ENCODE measurements at regions not wholly inside any gene's neighbourhood (a gene's known extent, or its start where the extent isn't known, plus 50 kb on each side); places are given as distances from the start of the nearest gene placed in this dataset.
"Not testable (repeated sequence)": the region's sequence is repeated elsewhere in the genome, so short reads cannot be mapped to it uniquely, and the experiment has no call there.

DNA sequence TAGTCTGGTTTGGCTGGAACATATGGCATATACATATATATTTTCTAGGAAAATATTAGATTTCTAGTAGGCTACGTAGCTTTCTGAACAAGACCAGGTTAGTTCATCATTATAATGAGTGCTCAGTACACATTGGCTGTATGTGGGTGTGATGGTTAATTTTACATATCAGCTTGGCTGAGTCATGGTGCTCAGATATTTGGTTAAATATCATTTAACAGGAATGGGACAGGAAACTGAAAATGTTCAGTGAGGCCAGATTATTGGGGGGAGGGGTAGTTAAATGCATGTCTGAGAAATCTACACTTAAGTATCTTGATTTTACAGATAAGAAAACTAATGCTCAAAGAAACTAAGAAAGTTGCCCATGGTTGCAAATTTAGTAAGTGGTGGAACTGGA lies 160.1 kb downstream of the RBMX2 start:
- no peaks in the 10 kb centered on the region for H3K36me3 ChIP-seq
- H3K9me3 ChIP-seq = no peaks in the 10 kb centered on the region
- no peaks in the 10 kb centered on the region for H3K4me1 ChIP-seq
- no peak overlapping the region for H3K27ac ChIP-seq
- H3K4me3 ChIP-seq = no peak overlapping the region
- intact Hi-C loops (cut with DNase I) = no loop called here
- TF ChIP-seq, protein P1, sequence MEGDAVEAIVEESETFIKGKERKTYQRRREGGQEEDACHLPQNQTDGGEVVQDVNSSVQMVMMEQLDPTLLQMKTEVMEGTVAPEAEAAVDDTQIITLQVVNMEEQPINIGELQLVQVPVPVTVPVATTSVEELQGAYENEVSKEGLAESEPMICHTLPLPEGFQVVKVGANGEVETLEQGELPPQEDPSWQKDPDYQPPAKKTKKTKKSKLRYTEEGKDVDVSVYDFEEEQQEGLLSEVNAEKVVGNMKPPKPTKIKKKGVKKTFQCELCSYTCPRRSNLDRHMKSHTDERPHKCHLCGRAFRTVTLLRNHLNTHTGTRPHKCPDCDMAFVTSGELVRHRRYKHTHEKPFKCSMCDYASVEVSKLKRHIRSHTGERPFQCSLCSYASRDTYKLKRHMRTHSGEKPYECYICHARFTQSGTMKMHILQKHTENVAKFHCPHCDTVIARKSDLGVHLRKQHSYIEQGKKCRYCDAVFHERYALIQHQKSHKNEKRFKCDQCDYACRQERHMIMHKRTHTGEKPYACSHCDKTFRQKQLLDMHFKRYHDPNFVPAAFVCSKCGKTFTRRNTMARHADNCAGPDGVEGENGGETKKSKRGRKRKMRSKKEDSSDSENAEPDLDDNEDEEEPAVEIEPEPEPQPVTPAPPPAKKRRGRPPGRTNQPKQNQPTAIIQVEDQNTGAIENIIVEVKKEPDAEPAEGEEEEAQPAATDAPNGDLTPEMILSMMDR (IDR thresholded peaks at IDR 0.05) = no peak
- TF ChIP-seq POLR2A (IDR thresholded peaks at IDR 0.05) = no peak
- 62 to 100% methylated on average over 1 of the region's 1 CpG for WGBS, 2 donors
- H3K27me3 ChIP-seq = no peaks in the 10 kb centered on the region
- no peak for DNase-seq

DNA sequence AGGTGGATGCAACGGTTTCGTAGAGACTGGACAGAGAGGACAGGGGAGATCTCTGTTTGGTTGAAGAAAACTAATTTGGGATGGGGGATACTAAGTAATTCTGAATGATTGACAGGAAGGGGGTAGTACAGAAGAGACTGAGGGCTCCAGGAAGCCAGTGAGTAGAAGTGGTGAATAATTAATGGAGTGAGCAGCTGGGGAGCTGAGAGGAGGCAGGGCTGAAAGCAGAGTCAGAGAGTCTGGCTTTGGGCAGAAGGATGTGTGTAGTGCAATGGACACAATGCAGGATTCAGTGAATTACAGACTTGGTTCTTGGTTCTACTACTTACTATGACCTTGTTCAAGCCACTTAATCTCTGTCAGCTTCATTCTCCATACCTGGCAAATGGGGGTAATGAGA lies 161.7 kb downstream of the RBMX2 start:
- H3K9me3 ChIP-seq = no peaks in the 10 kb centered on the region
- no peak for DNase-seq
- H3K36me3 ChIP-seq = no peaks in the 10 kb centered on the region
- H3K4me1 ChIP-seq = no peaks in the 10 kb centered on the region
- WGBS, 2 donors = 79 to 82% methylated on average over 2 of the region's 2 CpGs
- H3K27ac ChIP-seq = no peak overlapping the region
- no peak for TF ChIP-seq POLR2A (IDR thresholded peaks at IDR 0.05)
- TF ChIP-seq, protein P1 (IDR thresholded peaks at IDR 0.05) = no peak
- H3K4me3 ChIP-seq = no peak overlapping the region
- H3K27me3 ChIP-seq = no peaks in the 10 kb centered on the region
- intact Hi-C loops (cut with DNase I) = no loop called here

DNA sequence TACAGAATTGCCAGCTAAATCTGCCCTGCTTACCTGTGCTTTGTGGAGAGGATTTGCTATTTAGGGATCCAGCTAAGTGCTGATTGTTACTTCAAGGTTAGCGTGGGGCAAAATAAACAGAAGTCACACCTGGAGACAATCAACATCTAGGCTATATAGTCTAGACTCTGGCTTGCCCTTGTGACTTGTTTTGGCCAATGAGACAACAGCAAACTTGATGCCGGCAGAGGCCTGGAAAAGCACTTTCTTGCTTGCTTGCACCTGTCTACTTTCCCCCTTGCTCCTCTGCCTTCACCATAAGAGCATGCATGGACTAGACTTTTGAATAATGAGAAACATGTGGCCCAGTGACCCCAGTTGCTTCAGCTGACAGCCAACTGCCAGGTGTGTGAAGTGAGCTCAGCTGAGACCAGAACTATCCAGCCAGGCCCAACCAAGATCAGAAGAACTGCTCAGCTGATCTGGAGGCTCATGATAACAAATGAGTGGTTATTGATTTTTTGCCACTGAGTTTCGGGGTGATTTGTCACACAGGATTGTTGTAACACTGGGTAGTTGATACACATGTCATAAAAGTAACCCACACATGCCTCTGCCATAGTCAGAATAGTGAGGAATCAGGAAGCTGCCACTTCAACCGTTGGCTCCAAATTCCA lies 164.4 kb downstream of the RBMX2 start:
- TF ChIP-seq, protein P1 (IDR thresholded peaks at IDR 0.05) = no peak
- no peak for TF ChIP-seq POLR2A (IDR thresholded peaks at IDR 0.05)
- no peak overlapping the region for H3K27ac ChIP-seq
- H3K27me3 ChIP-seq = no peaks in the 10 kb centered on the region
- intact Hi-C loops (cut with DNase I) = no loop called here
- 53 to 80% methylated on average over 1 to 4 of the region's 4 CpGs for WGBS, 2 donors
- no peak overlapping the region for H3K4me3 ChIP-seq
- DNase-seq = no peak
- no peaks in the 10 kb centered on the region for H3K4me1 ChIP-seq
- no peaks in the 10 kb centered on the region for H3K9me3 ChIP-seq
- H3K36me3 ChIP-seq = no peaks in the 10 kb centered on the region

DNA sequence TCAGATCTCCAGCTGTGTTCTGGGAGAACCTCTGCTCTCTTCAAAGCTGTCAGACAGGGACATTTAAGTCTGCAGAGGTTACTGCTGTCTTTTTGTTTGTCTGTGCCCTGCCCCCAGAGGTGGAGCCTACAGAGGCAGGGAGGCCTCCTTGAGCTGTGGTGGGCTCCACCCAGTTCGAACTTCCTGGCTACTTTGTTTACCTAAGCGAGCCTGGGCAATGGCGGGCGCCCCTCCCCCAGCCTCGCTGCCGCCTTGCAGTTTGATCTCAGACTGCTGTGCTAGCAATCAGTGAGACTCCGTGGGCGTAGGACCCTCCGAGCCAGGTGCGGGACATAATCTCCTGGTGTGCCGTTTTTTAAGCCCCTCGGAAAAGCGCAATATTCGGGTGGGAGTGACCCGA lies 171.2 kb downstream of the RBMX2 start:
- intact Hi-C loops (cut with DNase I); H3K27me3 ChIP-seq; H3K36me3 ChIP-seq; H3K9me3 ChIP-seq; H3K4me3 ChIP-seq; H3K4me1 ChIP-seq; DNase-seq; H3K27ac ChIP-seq: not testable (repeated sequence)
- 80% methylated on average over 1 of the region's 15 CpGs; no CpG with 5 or more reads in 1 of the 2 donors for WGBS, 2 donors
